Fibroblast of the aortic adventitia (primary cell): ENCODE measurements at regions not wholly inside any gene's neighbourhood (a gene's known extent, or its start where the extent isn't known, plus 50 kb on each side); places are given as distances from the start of the nearest gene placed in this dataset.

Experiments
- DNase-seq: peaks from one replicate; pipeline ENCODE4 v3.0.0-alpha.2; 2010; ENCODE audit warnings: low read depth
- H3K4me3 ChIP-seq: 2 replicates; pipeline ENCODE4 v1.5.1; 2011; ENCODE audit warnings: low read depth, mild to moderate bottlenecking, control low read depth, low read length, moderate library complexity
- CTCF ChIP-seq: IDR thresholded peaks from 2 replicates; pipeline ENCODE4 v1.5.1; 2011; ENCODE audit warnings: mild to moderate bottlenecking, low read length, control low read depth, inconsistent platforms; ENCODE audit not compliant: insufficient read depth

GRCh38 chr6:105951322-105951721, 134.8 kb upstream of the PRDM1 start:
- no peak overlapping the region for H3K4me3 ChIP-seq
- TF ChIP-seq CTCF, result no peak
- no peak for DNase-seq

- DNase-seq, result no peak
- no peak for TF ChIP-seq CTCF
- H3K4me3 ChIP-seq, result no peak overlapping the region
Observed at GRCh38 chr6:105949869-105950268, 136.3 kb upstream of the PRDM1 start.

GRCh38 chr6:105943514-105943913, 142.6 kb upstream of the PRDM1 start:
- H3K4me3 ChIP-seq, result no peak overlapping the region
- TF ChIP-seq CTCF, result no peak
- DNase-seq, result no peak

GRCh38 chr6:105941621-105942412, 144.3 kb upstream of the PRDM1 start:
- no peak for DNase-seq
- TF ChIP-seq CTCF, result no peak
- no peak overlapping the region for H3K4me3 ChIP-seq

GRCh38 chr6:105940990-105941389, 145.1 kb upstream of the PRDM1 start:
- H3K4me3 ChIP-seq, result no peak overlapping the region
- no peak for TF ChIP-seq CTCF
- no peak for DNase-seq

- no peak for TF ChIP-seq CTCF
- H3K4me3 ChIP-seq, result no peak overlapping the region
- DNase-seq, result no peak
Observed at GRCh38 chr6:105936972-105937371, 149.2 kb upstream of the PRDM1 start.

- no peak overlapping the region for H3K4me3 ChIP-seq
- no peak for TF ChIP-seq CTCF
- no peak for DNase-seq
Observed at GRCh38 chr6:105935416-105935815, 150.7 kb upstream of the PRDM1 start.
